Mucosa of descending colon (tissue), 3 donors: ENCODE measurements at regions not wholly inside any gene's neighbourhood (a gene's known extent, or its start where the extent isn't known, plus 50 kb on each side); places are given as distances from the start of the nearest gene placed in this dataset.

Experiments
- ATAC-seq: fragments of 200-7000 bp; cut with Tn5 transposase; one replicate; pipeline ENCODE4 v1.9.1; 2020; ENCODE audit warnings: mild to moderate bottlenecking, moderate library complexity
- DNase-seq, 3 donors: peaks; one replicate each; pipeline ENCODE4 v3.0.0-alpha.2; 2020
- H3K36me3 ChIP-seq: fragments of 200-600 bp; one replicate; pipeline ENCODE4 v1.8.0; 2021; ENCODE audit warnings: low read depth, mild to moderate bottlenecking
- H3K4me1 ChIP-seq: fragments of 200-600 bp; one replicate; pipeline ENCODE4 v1.8.0; 2021; ENCODE audit warnings: low read depth, mild to moderate bottlenecking
- H3K4me3 ChIP-seq: fragments of 200-600 bp; one replicate; pipeline ENCODE4 v1.8.0; 2021; ENCODE audit warnings: mild to moderate bottlenecking
- H3K9me3 ChIP-seq: fragments of 200-600 bp; one replicate; pipeline ENCODE4 v1.8.0; 2021; ENCODE audit warnings: mild to moderate bottlenecking
- intact Hi-C, 2 donors: fragments of 100-400 bp; cut with DNase I in 1 of 2; cut with micrococcal nuclease in 1 of 2; formaldehyde crosslinking; loops; one replicate each; pipeline versions ENCODE4 v1.11.0 to v1.11.1; 2022; cut with DNase I, micrococcal nuclease
- TF ChIP-seq, protein P1 (sequence below): fragments of 200-600 bp; IDR thresholded peaks from one replicate; pipeline ENCODE4 v1.8.0; 2022; ENCODE audit warnings: antibody characterized with exemption, mild to moderate bottlenecking
- donor health status: DM: no; HTN: no; CAD: no; lungs with moderate emphysema.
- donor health status: DM: no; HTN: no; CAD: no.
- donor health status: DM: no; HTN: yes; CAD: no.

DNA sequence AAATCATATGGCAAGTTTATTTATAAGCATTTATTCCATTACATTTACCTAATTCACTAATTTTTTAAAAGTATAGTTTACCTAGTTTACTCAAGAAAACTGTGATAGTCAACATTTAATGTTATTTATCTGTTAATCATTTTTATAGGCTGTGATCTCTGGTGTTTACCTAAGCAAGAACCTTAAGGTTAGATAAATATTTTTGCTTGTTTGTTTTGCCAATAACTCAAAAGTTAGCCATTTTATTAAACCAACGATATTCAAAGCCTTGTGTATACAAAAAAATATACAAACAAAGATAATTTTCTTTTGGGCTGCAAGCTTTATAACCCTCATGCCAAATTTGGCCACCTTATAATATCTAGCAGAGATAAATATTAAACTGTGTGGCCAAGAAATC lies 157.3 kb downstream of the SLCO1B3 start:
- intact Hi-C loops, result no loop called here
- Histone ChIP-seq H3K36me3 (no peaks in the 10 kb centered on the region), H3K9me3 (no peaks in the 10 kb centered on the region), H3K4me1 (no peaks in the 10 kb centered on the region), H3K4me3 (no peak overlapping the region)
- ATAC-seq, result no peak
- TF ChIP-seq, protein P1, sequence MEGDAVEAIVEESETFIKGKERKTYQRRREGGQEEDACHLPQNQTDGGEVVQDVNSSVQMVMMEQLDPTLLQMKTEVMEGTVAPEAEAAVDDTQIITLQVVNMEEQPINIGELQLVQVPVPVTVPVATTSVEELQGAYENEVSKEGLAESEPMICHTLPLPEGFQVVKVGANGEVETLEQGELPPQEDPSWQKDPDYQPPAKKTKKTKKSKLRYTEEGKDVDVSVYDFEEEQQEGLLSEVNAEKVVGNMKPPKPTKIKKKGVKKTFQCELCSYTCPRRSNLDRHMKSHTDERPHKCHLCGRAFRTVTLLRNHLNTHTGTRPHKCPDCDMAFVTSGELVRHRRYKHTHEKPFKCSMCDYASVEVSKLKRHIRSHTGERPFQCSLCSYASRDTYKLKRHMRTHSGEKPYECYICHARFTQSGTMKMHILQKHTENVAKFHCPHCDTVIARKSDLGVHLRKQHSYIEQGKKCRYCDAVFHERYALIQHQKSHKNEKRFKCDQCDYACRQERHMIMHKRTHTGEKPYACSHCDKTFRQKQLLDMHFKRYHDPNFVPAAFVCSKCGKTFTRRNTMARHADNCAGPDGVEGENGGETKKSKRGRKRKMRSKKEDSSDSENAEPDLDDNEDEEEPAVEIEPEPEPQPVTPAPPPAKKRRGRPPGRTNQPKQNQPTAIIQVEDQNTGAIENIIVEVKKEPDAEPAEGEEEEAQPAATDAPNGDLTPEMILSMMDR, result no peak
- DNase-seq, result no peak

DNA sequence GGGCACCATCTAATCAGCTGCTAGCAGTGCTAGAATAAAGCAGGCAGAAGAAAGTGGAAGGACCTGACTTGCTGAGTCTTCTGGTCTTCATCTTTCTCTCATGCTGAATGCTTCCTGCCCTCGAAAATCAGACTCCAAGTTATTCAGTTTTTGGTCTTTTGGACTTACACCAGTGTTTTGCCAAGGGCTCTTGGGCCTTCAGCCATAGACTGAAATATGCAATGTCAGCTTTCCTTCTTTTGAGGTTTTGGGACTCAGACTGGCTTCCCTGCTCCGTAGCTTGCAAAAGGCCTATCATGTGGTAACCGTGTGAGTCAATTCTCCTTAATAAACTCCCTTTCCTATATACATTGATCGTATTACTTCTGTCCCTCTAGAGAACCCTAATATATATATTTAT lies 159.3 kb downstream of the SLCO1B3 start:
- no peaks in the 10 kb centered on the region for H3K36me3 ChIP-seq
- H3K4me3 ChIP-seq, result no peak overlapping the region
- intact Hi-C loops, result no loop called here
- no peak for ATAC-seq
- DNase-seq, result no peak
- no peaks in the 10 kb centered on the region for H3K9me3 ChIP-seq
- TF ChIP-seq, protein P1, result no peak
- H3K4me1 ChIP-seq, result no peaks in the 10 kb centered on the region

DNA sequence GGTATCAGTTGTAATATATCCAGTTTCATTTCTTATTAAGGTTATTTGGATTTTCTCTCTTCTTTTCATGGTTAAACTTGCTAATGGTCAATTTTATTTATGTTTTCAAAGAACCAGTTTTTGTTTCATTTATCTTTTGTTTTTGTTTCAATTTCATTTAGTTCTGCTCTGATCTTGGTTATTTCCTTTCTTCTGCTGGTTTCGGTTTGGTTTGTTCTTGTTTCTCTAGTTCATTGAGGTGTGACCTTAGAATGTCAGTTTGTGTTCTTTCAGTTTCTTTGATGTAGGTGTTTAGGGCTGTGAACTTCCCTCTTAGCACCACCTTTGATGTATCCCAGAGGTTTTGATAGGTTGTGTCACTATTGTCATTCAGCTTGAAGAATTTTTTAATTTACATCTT lies 145.6 kb upstream of the SLCO1B1 start:
- Histone ChIP-seq H3K4me3 (no peak overlapping the region), H3K4me1 (no peaks in the 10 kb centered on the region), H3K9me3 (peaks cover 3% of the 10 kb centered on the region), H3K36me3 (no peaks in the 10 kb centered on the region)
- DNase-seq (no peak), ATAC-seq (no peak)
- TF ChIP-seq, protein P1, result no peak
- intact Hi-C loops, result no loop called here

DNA sequence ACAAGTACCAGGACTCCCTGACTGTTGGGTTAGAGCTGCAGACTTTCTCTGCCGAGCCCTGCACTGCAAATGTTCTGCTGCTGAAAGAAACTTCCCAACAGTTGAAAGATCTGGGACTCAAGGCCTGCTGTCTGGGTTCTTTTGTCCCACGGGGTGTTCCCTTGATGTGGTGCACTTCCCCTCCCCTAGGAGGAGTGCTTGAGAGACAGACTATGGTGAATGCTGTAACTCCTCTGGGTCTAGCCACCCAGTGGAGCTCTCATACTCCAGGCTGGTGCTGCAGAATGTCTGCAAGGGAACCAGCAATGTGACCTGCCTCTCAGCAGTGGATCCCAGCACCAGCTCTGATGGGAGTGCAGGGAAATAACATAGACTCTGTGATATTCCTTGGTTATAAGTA lies 129.2 kb upstream of the SLCO1B1 start:
- Histone ChIP-seq H3K4me1 (no peaks in the 10 kb centered on the region), H3K4me3 (no peak overlapping the region), H3K36me3 (no peaks in the 10 kb centered on the region), H3K9me3 (no peaks in the 10 kb centered on the region)
- TF ChIP-seq, protein P1, result no peak
- intact Hi-C loops, result no loop called here
- ATAC-seq (no peak), DNase-seq (no peak)

DNA sequence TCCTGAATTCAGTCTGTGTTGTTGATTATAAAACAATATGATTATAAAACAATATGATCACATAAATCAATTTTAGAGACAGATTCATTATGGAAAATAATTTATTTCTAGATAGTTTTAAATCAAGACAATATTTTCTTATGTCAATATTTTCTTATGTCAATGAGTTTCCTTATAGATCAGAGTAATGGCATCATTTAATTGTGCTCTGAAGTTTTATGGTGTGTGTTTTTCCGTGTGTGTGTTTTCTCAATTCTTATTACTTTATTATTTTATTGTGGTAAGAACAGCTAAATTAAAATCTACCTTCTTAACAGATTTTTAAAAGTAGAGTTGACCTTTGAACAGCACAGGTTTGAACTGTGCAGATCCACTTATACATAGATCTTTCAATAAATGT lies 105.3 kb upstream of the SLCO1B1 start:
- intact Hi-C loops, result no loop called here
- TF ChIP-seq, protein P1, result no peak
- ATAC-seq (peak; percentile 72), DNase-seq (no peak)
- Histone ChIP-seq H3K9me3 (peaks cover 3% of the 10 kb centered on the region), H3K4me3 (no peak overlapping the region), H3K36me3 (no peaks in the 10 kb centered on the region), H3K4me1 (no peaks in the 10 kb centered on the region)

DNA sequence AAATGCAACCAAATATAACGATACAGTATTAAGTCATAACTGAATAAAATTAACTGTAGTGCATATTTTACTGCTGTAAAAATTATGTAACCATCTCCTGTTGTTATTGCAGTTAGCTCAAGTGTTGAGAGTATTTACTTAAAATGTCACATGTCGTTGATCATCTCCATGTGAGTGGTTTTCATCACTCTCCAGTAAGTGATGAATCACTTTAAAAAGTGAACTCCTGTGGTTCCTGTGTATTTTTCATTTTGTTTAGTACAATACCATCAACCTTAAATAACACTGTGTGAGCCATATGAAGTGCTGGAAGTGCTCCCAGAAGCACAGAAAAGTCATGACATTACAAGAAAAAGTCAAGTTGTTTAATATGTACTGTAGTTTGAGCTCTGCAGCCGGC lies 104.7 kb upstream of the SLCO1B1 start:
- no peak for ATAC-seq
- H3K36me3 ChIP-seq, result no peaks in the 10 kb centered on the region
- intact Hi-C loops, result no loop called here
- TF ChIP-seq, protein P1, result no peak
- H3K4me3 ChIP-seq, result no peak overlapping the region
- H3K9me3 ChIP-seq, result peaks cover 3% of the 10 kb centered on the region
- H3K4me1 ChIP-seq, result no peaks in the 10 kb centered on the region
- no peak for DNase-seq
